ENCODE measurements at regions not wholly inside any gene's neighbourhood (a gene's known extent, or its start where the extent isn't known, plus 50 kb on each side); places are given as distances from the start of the nearest gene placed in this dataset.
"Not testable (repeated sequence)": the region's sequence is repeated elsewhere in the genome, so short reads cannot be mapped to it uniquely, and the experiment has no call there.

- peaks cover 5% of the 10 kb centered on the region for H3K4me1 Mint-ChIP-seq
- peaks cover 58% of the 10 kb centered on the region for H3K27me3 Mint-ChIP-seq
- no peak for DNase-seq
- no peaks in the 10 kb centered on the region for H3K9me3 Mint-ChIP-seq (ENCODE audit: low read depth)
- H3K4me3 Mint-ChIP-seq: no peak overlapping the region
- H3K27ac Mint-ChIP-seq: no peak overlapping the region
- CTCF ChIA-PET: interaction anchor here (3.7 kb wide), 1 partner anchor 10 kb away, joined by 15 read pairs; no protein-coding TSS in a partner anchor
- no peaks in the 10 kb centered on the region for H3K36me3 Mint-ChIP-seq
- no peak for ATAC-seq
These were observed 107.9 kb downstream of the VPREB1 start for GRCh38 chr22:22352371-22352999.

GRCh38 chr22:22355096-22355834 is 110.7 kb downstream of the VPREB1 start:
- ATAC-seq (no peak), DNase-seq (no peak)
- Mint-ChIP-seq H3K4me3 (no peak overlapping the region), H3K9me3 (ENCODE audit: low read depth) (no peaks in the 10 kb centered on the region), H3K36me3 (no peaks in the 10 kb centered on the region), H3K27me3 (peaks cover 52% of the 10 kb centered on the region), H3K27ac (no peak overlapping the region), H3K4me1 (peaks cover 5% of the 10 kb centered on the region)
- CTCF ChIA-PET: interaction anchor here (1.2 kb wide), 1 partner anchor 33 kb away, joined by 3 read pairs; no protein-coding TSS in a partner anchor

GRCh38 chr22:22357024-22357883 is 112.7 kb downstream of the VPREB1 start:
- CTCF ChIA-PET: interaction anchor here (0.8 to 1.3 kb wide), 3 partner anchors 15 to 65 kb away, joined by 3 to 6 read pairs (median 3); no protein-coding TSS in a partner anchor
- Mint-ChIP-seq H3K27ac (no peak overlapping the region), H3K36me3 (no peaks in the 10 kb centered on the region), H3K9me3 (ENCODE audit: low read depth) (no peaks in the 10 kb centered on the region), H3K27me3 (peaks cover 51% of the 10 kb centered on the region), H3K4me1 (peaks cover 5% of the 10 kb centered on the region), H3K4me3 (no peak overlapping the region)
- DNase-seq: peak; percentile 89
- ATAC-seq: peak; percentile 96

GRCh38 chr22:22358152-22358551 is 113.6 kb downstream of the VPREB1 start:
- no peak for ATAC-seq
- Mint-ChIP-seq H3K27ac (no peak overlapping the region), H3K4me3 (no peak overlapping the region), H3K9me3 (ENCODE audit: low read depth) (no peaks in the 10 kb centered on the region), H3K4me1 (peaks cover 2% of the 10 kb centered on the region), H3K27me3 (peaks cover 53% of the 10 kb centered on the region), H3K36me3 (no peaks in the 10 kb centered on the region)
- CTCF ChIA-PET: no interaction called here
- no peak for DNase-seq

- DNase-seq (no peak), ATAC-seq (no peak)
- Mint-ChIP-seq H3K4me1 (peaks cover 2% of the 10 kb centered on the region), H3K4me3 (no peak overlapping the region), H3K27me3 (peaks cover 52% of the 10 kb centered on the region), H3K9me3 (ENCODE audit: low read depth) (no peaks in the 10 kb centered on the region), H3K27ac (no peak overlapping the region), H3K36me3 (no peaks in the 10 kb centered on the region)
- CTCF ChIA-PET: no interaction called here
These were observed 114.1 kb downstream of the VPREB1 start for GRCh38 chr22:22358686-22359085.

GRCh38 chr22:22359465-22359864 is 114.9 kb downstream of the VPREB1 start:
- H3K9me3 Mint-ChIP-seq (ENCODE audit: low read depth): no peaks in the 10 kb centered on the region
- H3K4me3 Mint-ChIP-seq: no peak overlapping the region
- CTCF ChIA-PET: no interaction called here
- H3K27me3 Mint-ChIP-seq: peaks cover 55% of the 10 kb centered on the region
- no peak for DNase-seq
- H3K4me1 Mint-ChIP-seq: peaks cover 2% of the 10 kb centered on the region
- no peaks in the 10 kb centered on the region for H3K36me3 Mint-ChIP-seq
- ATAC-seq: no peak
- H3K27ac Mint-ChIP-seq: no peak overlapping the region

- CTCF ChIA-PET: no interaction called here
- peaks cover 54% of the 10 kb centered on the region for H3K27me3 Mint-ChIP-seq
These were observed 115.4 kb downstream of the VPREB1 start for GRCh38 chr22:22360014-22360413.

GRCh38 chr22:22362311-22362710 is 117.7 kb downstream of the VPREB1 start:
- no peak for ATAC-seq
- H3K4me3 Mint-ChIP-seq: no peak overlapping the region
- H3K27ac Mint-ChIP-seq: no peak overlapping the region
- no peaks in the 10 kb centered on the region for H3K9me3 Mint-ChIP-seq (ENCODE audit: low read depth)
- no peaks in the 10 kb centered on the region for H3K4me1 Mint-ChIP-seq
- DNase-seq: no peak
- CTCF ChIA-PET: no interaction called here
- no peaks in the 10 kb centered on the region for H3K36me3 Mint-ChIP-seq
- peaks cover 65% of the 10 kb centered on the region for H3K27me3 Mint-ChIP-seq

More at GRCh38 chr22:22360014-22360413, 115.4 kb downstream of the VPREB1 start:
- H3K36me3 Mint-ChIP-seq: no peaks in the 10 kb centered on the region
- H3K4me3 Mint-ChIP-seq: no peak overlapping the region
- peaks cover 2% of the 10 kb centered on the region for H3K4me1 Mint-ChIP-seq
- no peak for ATAC-seq
- no peaks in the 10 kb centered on the region for H3K9me3 Mint-ChIP-seq (ENCODE audit: low read depth)
- no peak for DNase-seq
- H3K27ac Mint-ChIP-seq: no peak overlapping the region

- CTCF ChIA-PET: interaction anchor here (0.6 to 1.0 kb wide), 2 partner anchors 20 to 215 kb away, joined by 3 to 4 read pairs; no protein-coding TSS in a partner anchor
- H3K36me3 Mint-ChIP-seq: no peaks in the 10 kb centered on the region
- no peak for DNase-seq
- H3K4me3 Mint-ChIP-seq: no peak overlapping the region
- H3K4me1 Mint-ChIP-seq: no peaks in the 10 kb centered on the region
- H3K27ac Mint-ChIP-seq: no peak overlapping the region
- H3K9me3 Mint-ChIP-seq (ENCODE audit: low read depth): no peaks in the 10 kb centered on the region
- H3K27me3 Mint-ChIP-seq: peaks cover 69% of the 10 kb centered on the region
- no peak for ATAC-seq
These were observed 118.3 kb downstream of the VPREB1 start for GRCh38 chr22:22362936-22363335.

- Mint-ChIP-seq H3K36me3 (no peaks in the 10 kb centered on the region), H3K4me1 (no peaks in the 10 kb centered on the region), H3K4me3 (no peak overlapping the region), H3K9me3 (ENCODE audit: low read depth) (no peaks in the 10 kb centered on the region), H3K27ac (no peak overlapping the region), H3K27me3 (peaks cover 69% of the 10 kb centered on the region)
- DNase-seq (no peak), ATAC-seq (no peak)
- CTCF ChIA-PET: no interaction called here
These were observed 119.6 kb downstream of the VPREB1 start for GRCh38 chr22:22364207-22364606.

GRCh38 chr22:22366537-22366936 is 122.0 kb downstream of the VPREB1 start:
- Mint-ChIP-seq H3K4me3 (no peak overlapping the region), H3K4me1 (no peaks in the 10 kb centered on the region), H3K36me3 (no peaks in the 10 kb centered on the region), H3K9me3 (ENCODE audit: low read depth) (no peaks in the 10 kb centered on the region), H3K27ac (no peak overlapping the region), H3K27me3 (peaks cover 71% of the 10 kb centered on the region)
- ATAC-seq (no peak), DNase-seq (no peak)
- CTCF ChIA-PET: no interaction called here

- DNase-seq (no peak), ATAC-seq (no peak)
- peaks cover 76% of the 10 kb centered on the region for H3K27me3 Mint-ChIP-seq
- CTCF ChIA-PET: no interaction called here
- no peaks in the 10 kb centered on the region for H3K9me3 Mint-ChIP-seq (ENCODE audit: low read depth)
- H3K4me3 Mint-ChIP-seq: no peak overlapping the region
- H3K27ac Mint-ChIP-seq: no peak overlapping the region
- H3K4me1 Mint-ChIP-seq: no peaks in the 10 kb centered on the region
- H3K36me3 Mint-ChIP-seq: no peaks in the 10 kb centered on the region
These were observed 123.9 kb downstream of the VPREB1 start for GRCh38 chr22:22368516-22368915.

- ATAC-seq; H3K4me3 Mint-ChIP-seq; H3K4me1 Mint-ChIP-seq; CTCF ChIA-PET; H3K9me3 Mint-ChIP-seq (ENCODE audit: low read depth); DNase-seq; H3K27ac Mint-ChIP-seq; H3K36me3 Mint-ChIP-seq: not testable (repeated sequence)
- peaks cover 78% of the 10 kb centered on the region for H3K27me3 Mint-ChIP-seq
These were observed 124.8 kb downstream of the VPREB1 start for GRCh38 chr22:22369219-22369963.
